ENCODE measurements at regions not wholly inside any gene's neighbourhood (a gene's known extent, or its start where the extent isn't known, plus 50 kb on each side); places are given as distances from the start of the nearest gene placed in this dataset.

DNA sequence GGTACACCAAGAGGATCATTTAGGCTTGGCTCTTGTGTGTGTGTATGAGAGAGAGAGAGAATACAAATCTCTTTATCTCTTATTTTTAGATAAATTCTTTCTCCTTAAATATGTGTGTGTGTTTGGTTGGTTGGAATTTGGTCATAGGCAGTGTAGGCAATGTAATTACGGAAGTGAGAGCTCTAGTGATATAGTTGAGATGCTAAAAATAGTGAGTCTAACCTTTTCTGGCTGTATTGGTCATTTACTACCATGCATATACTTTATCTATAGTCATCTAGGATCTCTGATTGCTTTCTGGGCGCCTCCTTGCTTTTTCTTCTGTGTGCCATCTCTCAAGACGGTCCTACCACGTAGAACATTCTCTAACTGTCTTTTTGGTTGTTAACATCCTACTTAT is 250.2 kb downstream of the NUF2 start:
- H2BK20ac ChIP-seq (ENCODE audit: low read depth, low read length, poor library complexity, severe bottlenecking): no peak overlapping the region
- H3K79me1 ChIP-seq (ENCODE audit: insufficient read depth, low read depth, low read length, poor library complexity, severe bottlenecking): no peaks in the 10 kb centered on the region
- no peak overlapping the region for H3K4me3 Mint-ChIP-seq
- TF ChIP-seq, protein P1, sequence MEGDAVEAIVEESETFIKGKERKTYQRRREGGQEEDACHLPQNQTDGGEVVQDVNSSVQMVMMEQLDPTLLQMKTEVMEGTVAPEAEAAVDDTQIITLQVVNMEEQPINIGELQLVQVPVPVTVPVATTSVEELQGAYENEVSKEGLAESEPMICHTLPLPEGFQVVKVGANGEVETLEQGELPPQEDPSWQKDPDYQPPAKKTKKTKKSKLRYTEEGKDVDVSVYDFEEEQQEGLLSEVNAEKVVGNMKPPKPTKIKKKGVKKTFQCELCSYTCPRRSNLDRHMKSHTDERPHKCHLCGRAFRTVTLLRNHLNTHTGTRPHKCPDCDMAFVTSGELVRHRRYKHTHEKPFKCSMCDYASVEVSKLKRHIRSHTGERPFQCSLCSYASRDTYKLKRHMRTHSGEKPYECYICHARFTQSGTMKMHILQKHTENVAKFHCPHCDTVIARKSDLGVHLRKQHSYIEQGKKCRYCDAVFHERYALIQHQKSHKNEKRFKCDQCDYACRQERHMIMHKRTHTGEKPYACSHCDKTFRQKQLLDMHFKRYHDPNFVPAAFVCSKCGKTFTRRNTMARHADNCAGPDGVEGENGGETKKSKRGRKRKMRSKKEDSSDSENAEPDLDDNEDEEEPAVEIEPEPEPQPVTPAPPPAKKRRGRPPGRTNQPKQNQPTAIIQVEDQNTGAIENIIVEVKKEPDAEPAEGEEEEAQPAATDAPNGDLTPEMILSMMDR (conservative IDR thresholded peaks at IDR 0.05): no peak
- H3K4me2 ChIP-seq (ENCODE audit: insufficient read depth, insufficient read length, low read length): no peak overlapping the region
- H3K14ac ChIP-seq (ENCODE audit: insufficient read depth, low read length): no peak overlapping the region
- H4K91ac ChIP-seq (ENCODE audit: insufficient read length, low read depth, low read length): no peak overlapping the region
- no peaks in the 10 kb centered on the region for H3K9me3 ChIP-seq (ENCODE audit: control insufficient read depth, low read depth, low read length)
- H2AFZ ChIP-seq (ENCODE audit: low read length): no peak overlapping the region
- no peaks in the 10 kb centered on the region for H3K23me2 ChIP-seq (ENCODE audit: insufficient read length, low read depth, low read length, poor library complexity, severe bottlenecking)
- H3K4me1 ChIP-seq (ENCODE audit: insufficient read depth, low read length): no peaks in the 10 kb centered on the region
- no peak overlapping the region for H3K27ac ChIP-seq (ENCODE audit: insufficient read length, low read depth, low read length)
- H2BK12ac ChIP-seq (ENCODE audit: insufficient read length, low read depth, low read length): no peak overlapping the region
- H3K27ac Mint-ChIP-seq: no peak overlapping the region
- H3K4me1 Mint-ChIP-seq: peaks cover 4 to 8% of the 10 kb centered on the region in 2 experiments
- H3K9me3 Mint-ChIP-seq: peaks cover 0 to 3% of the 10 kb centered on the region in 2 experiments; a peak in 2 of 5 replicates
- H3T11ph ChIP-seq (ENCODE audit: low read length): no peak overlapping the region
- H3K23ac ChIP-seq (ENCODE audit: insufficient read length, low read depth, low read length): no peak overlapping the region
- no peak overlapping the region for H3K56ac ChIP-seq (ENCODE audit: insufficient read length, low read depth, low read length)
- no peaks in the 10 kb centered on the region for H3K36me3 Mint-ChIP-seq (ENCODE audit: insufficient read depth in 1 of 3, low read depth in 3 of 3)
- H2AK5ac ChIP-seq (ENCODE audit: insufficient read length, low read length): no peak overlapping the region
- no peaks in the 10 kb centered on the region for H3K27me3 Mint-ChIP-seq (ENCODE audit: low read depth)
- H4K5ac ChIP-seq (ENCODE audit: insufficient read length, low read depth, low read length): no peak overlapping the region
- H3K4ac ChIP-seq (ENCODE audit: low read depth, low read length): no peak overlapping the region
- H3K27me3 ChIP-seq (ENCODE audit: insufficient read depth, low read length): no peaks in the 10 kb centered on the region
- H2BK120ac ChIP-seq (ENCODE audit: low read depth, low read length, poor library complexity, severe bottlenecking): no peak overlapping the region
- H4K8ac ChIP-seq (replicated peaks; ENCODE audit: insufficient read length, low read depth, low read length): no peak overlapping the region
- H3K79me2 ChIP-seq (ENCODE audit: insufficient read depth, low read length): no peaks in the 10 kb centered on the region
- DNase-seq: no peak
- no CpG with 5 or more reads among the region's 4 CpGs for WGBS (ENCODE audit: extremely low coverage, insufficient read length, low lambda C conversion rate)
- no peak overlapping the region for H3K9ac ChIP-seq (ENCODE audit: extremely low read depth, insufficient read length, low read length)
- no peak overlapping the region for H3K18ac ChIP-seq (ENCODE audit: insufficient read length, low read depth, low read length)
- no peaks in the 10 kb centered on the region for H4K20me1 ChIP-seq (ENCODE audit: control insufficient read depth, insufficient read depth, insufficient read length)
- no peak overlapping the region for H2BK15ac ChIP-seq (ENCODE audit: low read depth, low read length)
- no peak overlapping the region for H2BK5ac ChIP-seq (ENCODE audit: insufficient read length, low read length)
